KMS-11 (cell line): ENCODE measurements at regions not wholly inside any gene's neighbourhood (a gene's known extent, or its start where the extent isn't known, plus 50 kb on each side); places are given as distances from the start of the nearest gene placed in this dataset.

ENCODE experiments used
- H2AFZ ChIP-seq: fragments of 200-600 bp; sonication (generic); 2 replicates; pipeline ENCODE4 v1.6.1; 2016; ENCODE audit warnings: antibody characterized with exemption, mixed run types, low read depth
- H3K27ac ChIP-seq: fragments of 200-600 bp; sonication (generic); 2 replicates; pipeline ENCODE4 v1.6.1; 2016; ENCODE audit warnings: mild to moderate bottlenecking, mixed run types
- H3K27me3 ChIP-seq: fragments of 200-600 bp; sonication (generic); 2 replicates; pipeline ENCODE4 v1.6.1; 2017; ENCODE audit warnings: mild to moderate bottlenecking, low read depth, mixed run types, moderate library complexity; ENCODE audit not compliant: insufficient read depth
- H3K36me3 ChIP-seq: fragments of 200-600 bp; sonication (generic); 2 replicates; pipeline ENCODE4 v1.6.1; 2017; ENCODE audit warnings: mild to moderate bottlenecking, mixed run types; ENCODE audit not compliant: insufficient read depth
- H3K4me1 ChIP-seq: fragments of 200-600 bp; sonication (generic); 2 replicates; pipeline ENCODE4 v1.6.1; 2016; ENCODE audit warnings: mild to moderate bottlenecking, low read depth, mixed run types; ENCODE audit not compliant: poor library complexity, severe bottlenecking
- H3K4me2 ChIP-seq: fragments of 200-600 bp; sonication (generic); 2 replicates; pipeline ENCODE4 v1.7.0; 2016; ENCODE audit warnings: mild to moderate bottlenecking, mixed run types
- H3K4me3 ChIP-seq: fragments of 200-600 bp; sonication (generic); IDR thresholded peaks from 2 replicates; pipeline ENCODE4 v1.6.1; 2017; ENCODE audit warnings: low read depth, low read length, mixed read lengths; ENCODE audit not compliant: insufficient read depth
- H3K79me2 ChIP-seq: fragments of 200-600 bp; sonication (generic); 2 replicates; pipeline ENCODE4 v1.6.1; 2016; ENCODE audit warnings: low read depth, mixed run types; ENCODE audit not compliant: insufficient read depth
- H3K9ac ChIP-seq: fragments of 200-600 bp; sonication (generic); 2 replicates; pipeline ENCODE4 v1.6.1; 2016; ENCODE audit warnings: mild to moderate bottlenecking, mixed run types
- H4K20me1 ChIP-seq: fragments of 200-600 bp; sonication (generic); 2 replicates; pipeline ENCODE4 v1.6.1; 2016; ENCODE audit warnings: mild to moderate bottlenecking, mixed run types; ENCODE audit not compliant: insufficient read depth
- TF ChIP-seq, protein P1 (sequence below): fragments of 200-600 bp; sonication (generic); conservative IDR thresholded peaks from 2 replicates; pipeline ENCODE4 v1.6.1; 2017; ENCODE audit warnings: low read depth, mild to moderate bottlenecking, antibody characterized with exemption, low read length, moderate library complexity, mixed read lengths

DNA sequence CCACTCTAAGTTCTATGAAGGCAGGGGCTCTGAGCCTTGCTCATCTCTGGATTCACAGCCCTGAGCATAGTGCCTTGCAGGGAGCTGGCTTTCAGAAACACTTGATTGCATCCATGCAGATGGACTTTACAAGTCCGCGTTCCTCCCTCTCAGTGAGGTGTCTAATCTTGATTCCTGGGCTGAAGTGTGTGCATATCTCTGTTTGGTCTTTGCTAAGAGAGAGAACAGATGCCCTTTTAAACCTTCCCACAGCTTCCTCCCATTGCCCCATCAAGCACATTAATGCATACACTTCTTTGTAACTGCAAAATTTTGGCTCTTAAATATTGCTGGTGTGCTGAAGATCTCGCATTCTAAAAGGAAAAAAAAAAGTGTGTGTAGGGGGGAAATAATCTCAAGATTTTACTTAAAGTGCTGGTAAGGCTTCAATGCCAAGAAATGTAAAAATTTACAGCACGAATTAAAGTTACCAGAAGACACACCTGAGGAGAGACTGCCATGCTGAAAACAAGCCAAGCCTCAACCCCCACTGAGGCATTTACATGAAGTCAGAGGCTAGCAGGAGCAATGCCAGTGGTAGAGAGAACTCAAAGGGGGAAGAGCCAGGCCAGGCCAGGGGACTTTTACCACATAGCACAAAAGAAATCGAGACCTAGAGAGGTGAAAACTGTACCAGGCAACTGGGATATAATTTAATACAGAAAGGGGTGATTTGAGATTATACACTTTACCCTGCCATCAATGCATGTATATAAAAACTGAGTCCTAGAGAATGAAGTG, 492.1 kb downstream of the SOX6 start:
- TF ChIP-seq, protein P1, sequence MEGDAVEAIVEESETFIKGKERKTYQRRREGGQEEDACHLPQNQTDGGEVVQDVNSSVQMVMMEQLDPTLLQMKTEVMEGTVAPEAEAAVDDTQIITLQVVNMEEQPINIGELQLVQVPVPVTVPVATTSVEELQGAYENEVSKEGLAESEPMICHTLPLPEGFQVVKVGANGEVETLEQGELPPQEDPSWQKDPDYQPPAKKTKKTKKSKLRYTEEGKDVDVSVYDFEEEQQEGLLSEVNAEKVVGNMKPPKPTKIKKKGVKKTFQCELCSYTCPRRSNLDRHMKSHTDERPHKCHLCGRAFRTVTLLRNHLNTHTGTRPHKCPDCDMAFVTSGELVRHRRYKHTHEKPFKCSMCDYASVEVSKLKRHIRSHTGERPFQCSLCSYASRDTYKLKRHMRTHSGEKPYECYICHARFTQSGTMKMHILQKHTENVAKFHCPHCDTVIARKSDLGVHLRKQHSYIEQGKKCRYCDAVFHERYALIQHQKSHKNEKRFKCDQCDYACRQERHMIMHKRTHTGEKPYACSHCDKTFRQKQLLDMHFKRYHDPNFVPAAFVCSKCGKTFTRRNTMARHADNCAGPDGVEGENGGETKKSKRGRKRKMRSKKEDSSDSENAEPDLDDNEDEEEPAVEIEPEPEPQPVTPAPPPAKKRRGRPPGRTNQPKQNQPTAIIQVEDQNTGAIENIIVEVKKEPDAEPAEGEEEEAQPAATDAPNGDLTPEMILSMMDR, result no peak
- Histone ChIP-seq H3K4me2 (no peak overlapping the region), H3K79me2 (no peaks in the 10 kb centered on the region), H3K36me3 (no peaks in the 10 kb centered on the region), H3K9ac (no peak overlapping the region), H3K4me3 (no peak overlapping the region), H3K27me3 (no peaks in the 10 kb centered on the region), H3K4me1 (no peaks in the 10 kb centered on the region), H4K20me1 (no peaks in the 10 kb centered on the region), H2AFZ (no peak overlapping the region), H3K27ac (no peak overlapping the region)

DNA sequence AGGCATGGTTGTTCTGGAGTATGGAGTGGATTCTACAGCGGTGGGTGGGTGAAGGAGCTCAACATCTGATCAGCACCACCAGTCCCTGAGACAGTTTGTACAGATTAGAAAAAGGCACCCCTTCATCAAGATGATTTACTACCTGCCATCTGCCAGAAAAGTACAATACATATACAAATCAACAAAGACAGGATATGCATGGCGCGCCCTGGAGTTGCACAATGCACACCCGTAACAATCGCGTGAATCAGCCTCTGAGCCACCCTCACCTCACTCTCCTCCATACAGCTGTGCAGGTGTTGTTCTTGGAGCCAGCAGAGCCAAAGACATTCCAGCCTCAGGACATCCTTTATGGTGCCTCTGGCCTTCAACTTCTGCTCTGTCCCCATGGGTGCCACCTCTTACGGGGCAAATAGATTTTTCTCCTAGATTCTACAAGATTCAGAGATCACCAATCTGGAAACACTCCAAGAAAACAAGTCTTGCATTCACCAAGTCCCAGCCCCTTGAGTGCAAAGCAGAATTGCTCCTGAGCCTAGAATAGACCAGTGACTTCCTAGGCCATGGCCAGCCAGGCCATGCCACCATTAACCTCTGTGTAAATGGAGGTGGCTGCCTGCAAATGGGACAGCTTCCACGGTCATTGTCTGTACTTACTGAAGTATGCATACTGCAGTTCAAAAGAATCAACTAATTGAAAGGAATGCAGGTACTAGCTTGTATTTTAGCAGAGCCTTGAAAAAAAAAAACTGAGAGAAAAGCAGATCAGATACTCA, 490.9 kb downstream of the SOX6 start:
- H3K4me1 ChIP-seq, result no peaks in the 10 kb centered on the region
- H3K27me3 ChIP-seq, result no peaks in the 10 kb centered on the region
- no peak overlapping the region for H3K9ac ChIP-seq
- no peaks in the 10 kb centered on the region for H3K36me3 ChIP-seq
- no peak overlapping the region for H3K4me3 ChIP-seq
- H3K79me2 ChIP-seq, result no peaks in the 10 kb centered on the region
- TF ChIP-seq, protein P1, result no peak
- no peak overlapping the region for H2AFZ ChIP-seq
- no peak overlapping the region for H3K4me2 ChIP-seq
- no peaks in the 10 kb centered on the region for H4K20me1 ChIP-seq
- no peak overlapping the region for H3K27ac ChIP-seq

DNA sequence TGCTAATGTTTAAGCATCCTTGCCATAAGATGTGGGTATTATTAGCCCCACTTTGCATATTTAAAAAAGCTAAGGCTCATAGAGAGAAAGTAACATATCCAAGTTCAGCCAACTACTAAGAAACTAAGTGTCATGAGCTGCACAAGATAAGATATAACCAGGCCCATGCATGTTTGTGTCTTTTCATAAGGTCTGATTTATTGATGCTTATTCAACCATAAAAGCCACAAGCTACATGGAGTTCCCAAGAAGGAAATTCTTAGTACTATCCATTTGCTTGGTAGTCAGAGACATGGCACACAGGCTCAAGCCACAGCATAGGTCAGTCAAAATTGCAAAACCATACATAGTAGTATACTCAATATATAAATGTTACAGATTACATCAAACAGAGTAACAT, 488.5 kb downstream of the SOX6 start:
- no peaks in the 10 kb centered on the region for H4K20me1 ChIP-seq
- no peaks in the 10 kb centered on the region for H3K4me1 ChIP-seq
- no peaks in the 10 kb centered on the region for H3K27me3 ChIP-seq
- TF ChIP-seq, protein P1, result no peak
- H3K79me2 ChIP-seq, result no peaks in the 10 kb centered on the region
- no peak overlapping the region for H3K4me2 ChIP-seq
- H2AFZ ChIP-seq, result no peak overlapping the region
- no peak overlapping the region for H3K9ac ChIP-seq
- H3K4me3 ChIP-seq, result no peak overlapping the region
- no peaks in the 10 kb centered on the region for H3K36me3 ChIP-seq
- no peak overlapping the region for H3K27ac ChIP-seq

GRCh38 chr11:15870911-15871310, 485.4 kb downstream of the SOX6 start:
- no peaks in the 10 kb centered on the region for H3K36me3 ChIP-seq
- H3K9ac ChIP-seq, result no peak overlapping the region
- no peak overlapping the region for H3K4me2 ChIP-seq
- TF ChIP-seq, protein P1, result no peak
- no peak overlapping the region for H3K4me3 ChIP-seq
- no peaks in the 10 kb centered on the region for H3K4me1 ChIP-seq
- no peak overlapping the region for H3K27ac ChIP-seq
- H3K79me2 ChIP-seq, result no peaks in the 10 kb centered on the region
- no peaks in the 10 kb centered on the region for H3K27me3 ChIP-seq
- no peaks in the 10 kb centered on the region for H4K20me1 ChIP-seq
- H2AFZ ChIP-seq, result no peak overlapping the region
